ENCODE measurements at regions not wholly inside any gene's neighbourhood (a gene's known extent, or its start where the extent isn't known, plus 50 kb on each side); places are given as distances from the start of the nearest gene placed in this dataset.
"Not testable (repeated sequence)": the region's sequence is repeated elsewhere in the genome, so short reads cannot be mapped to it uniquely, and the experiment has no call there.

DNA sequence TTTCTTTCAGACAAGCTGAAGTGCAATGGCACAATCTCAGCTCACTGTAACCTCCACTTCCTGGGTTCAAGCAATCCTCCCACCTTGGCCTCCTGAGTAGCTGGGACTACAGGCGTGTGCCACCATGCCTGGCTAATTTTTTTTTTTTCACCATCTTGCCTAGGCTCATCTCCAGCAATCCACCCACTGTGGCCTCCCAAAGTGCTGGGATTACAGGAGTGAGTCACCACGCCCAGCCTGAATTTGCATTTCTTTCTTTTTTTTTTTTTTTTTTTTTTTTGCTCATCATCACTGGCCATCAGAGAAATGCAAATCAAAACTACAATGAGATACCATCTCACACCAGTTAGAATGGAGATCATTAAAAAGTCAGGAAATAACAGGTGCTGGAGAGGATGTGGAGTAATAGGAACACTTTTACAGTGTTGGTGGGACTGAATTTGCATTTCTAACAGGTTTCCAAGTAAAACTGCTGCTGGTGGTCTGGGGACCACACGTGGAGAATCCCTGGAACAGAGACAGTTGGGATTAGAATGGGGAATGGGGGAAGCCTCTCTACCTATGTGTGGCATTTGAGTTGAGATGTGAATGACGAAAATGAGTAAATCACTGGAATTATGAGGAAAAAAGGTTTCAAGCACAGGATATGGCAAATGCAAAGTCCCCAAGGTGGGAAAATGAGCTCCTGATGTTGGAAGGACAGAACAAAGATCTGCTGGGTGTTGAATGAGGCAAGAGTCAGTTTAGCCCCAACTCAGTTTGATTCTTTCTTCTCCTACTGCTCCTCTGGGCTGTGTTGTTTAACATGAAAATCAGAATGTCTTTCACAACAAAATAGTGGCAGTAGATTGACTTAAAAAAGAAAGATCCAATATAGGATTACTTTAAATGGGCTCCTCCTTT is 88.8 kb upstream of the MAP4K4 start:
- Histone ChIP-seq H3K27me3 (ENCODE audit: control insufficient read depth in 1 of 2, insufficient read depth in 2 of 2, low read length in 2 of 2) (no peaks in the 10 kb centered on the region), H3K9ac (ENCODE audit: low read length) (no peak overlapping the region), H3K4me3 (ENCODE audit: low read depth in 1 of 2, low read length in 2 of 2) (no peak overlapping the region), H3K4me1 (ENCODE audit: insufficient read depth, low read length) (no peaks in the 10 kb centered on the region), H3K9me3 (ENCODE audit: low read length) (no peaks in the 10 kb centered on the region), H3K27ac (ENCODE audit: low read depth, low read length) (no peak overlapping the region), H3K36me3 (ENCODE audit: insufficient read depth, low read length) (no peaks in the 10 kb centered on the region)

DNA sequence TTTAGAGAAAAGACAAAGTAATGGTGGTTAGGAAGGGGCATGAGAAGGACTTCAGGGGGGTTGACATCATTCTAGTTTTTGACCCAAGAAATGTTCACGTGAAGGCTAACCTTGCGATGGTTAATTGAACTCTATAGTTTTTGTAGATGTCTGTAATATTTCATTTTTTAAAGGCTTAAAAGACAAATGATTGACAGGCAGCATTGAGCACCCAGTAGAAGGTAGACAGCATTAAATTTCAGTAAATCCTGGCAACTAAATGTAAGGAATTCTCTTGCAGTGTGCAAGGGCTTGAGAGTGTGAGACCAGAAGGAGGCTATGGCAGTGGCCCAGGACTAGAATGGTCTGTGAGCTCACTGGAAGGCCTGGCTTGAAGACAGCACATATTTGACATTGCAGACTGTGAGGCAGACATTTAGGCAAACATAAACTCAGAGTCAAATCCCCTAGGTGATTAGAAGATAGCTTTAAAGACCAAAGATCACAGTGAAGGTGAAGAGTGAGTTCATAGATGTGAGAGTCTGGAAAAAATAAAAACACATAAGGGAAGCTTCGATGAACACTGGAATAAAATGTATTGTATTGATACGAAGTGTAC is 100.1 kb upstream of the MAP4K4 start:
- H3K9ac ChIP-seq (ENCODE audit: low read length) = no peak overlapping the region
- H3K27me3 ChIP-seq (ENCODE audit: control insufficient read depth in 1 of 2, insufficient read depth in 2 of 2, low read length in 2 of 2) = no peaks in the 10 kb centered on the region
- peaks cover 15% of the 10 kb centered on the region for H3K4me1 ChIP-seq (ENCODE audit: insufficient read depth, low read length)
- H3K27ac ChIP-seq (ENCODE audit: low read depth, low read length) = no peak overlapping the region
- H3K36me3 ChIP-seq (ENCODE audit: insufficient read depth, low read length) = no peaks in the 10 kb centered on the region
- H3K9me3 ChIP-seq (ENCODE audit: low read length) = no peaks in the 10 kb centered on the region
- no peak overlapping the region for H3K4me3 ChIP-seq (ENCODE audit: low read depth in 1 of 2, low read length in 2 of 2)

DNA sequence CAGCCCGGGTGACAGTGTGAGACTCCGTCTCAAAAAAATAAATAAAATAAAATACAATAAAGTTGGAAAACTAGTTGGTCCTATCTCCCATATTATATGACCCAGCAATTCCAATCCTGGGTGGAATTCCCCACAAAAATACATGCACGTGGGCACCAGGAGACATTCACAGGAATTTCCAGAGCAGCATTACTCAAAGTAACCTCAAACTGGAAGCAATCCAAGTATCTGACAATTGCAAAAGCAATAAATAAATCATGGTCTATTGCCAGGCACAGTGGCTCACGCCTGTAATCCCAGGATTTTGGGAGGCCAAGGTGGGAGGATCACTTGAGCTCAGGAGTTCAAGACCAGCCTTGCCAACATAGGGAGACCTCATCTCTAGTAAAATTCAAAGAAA is 101.2 kb upstream of the MAP4K4 start:
- H3K9ac ChIP-seq (ENCODE audit: low read length) = no peak overlapping the region
- H3K9me3 ChIP-seq (ENCODE audit: low read length) = no peaks in the 10 kb centered on the region
- H3K27ac ChIP-seq (ENCODE audit: low read depth, low read length) = no peak overlapping the region
- H3K27me3 ChIP-seq (ENCODE audit: control insufficient read depth in 1 of 2, insufficient read depth in 2 of 2, low read length in 2 of 2) = no peaks in the 10 kb centered on the region
- H3K36me3 ChIP-seq (ENCODE audit: insufficient read depth, low read length) = no peaks in the 10 kb centered on the region
- H3K4me3 ChIP-seq (ENCODE audit: low read depth in 1 of 2, low read length in 2 of 2) = no peak overlapping the region
- peaks cover 15% of the 10 kb centered on the region for H3K4me1 ChIP-seq (ENCODE audit: insufficient read depth, low read length)

DNA sequence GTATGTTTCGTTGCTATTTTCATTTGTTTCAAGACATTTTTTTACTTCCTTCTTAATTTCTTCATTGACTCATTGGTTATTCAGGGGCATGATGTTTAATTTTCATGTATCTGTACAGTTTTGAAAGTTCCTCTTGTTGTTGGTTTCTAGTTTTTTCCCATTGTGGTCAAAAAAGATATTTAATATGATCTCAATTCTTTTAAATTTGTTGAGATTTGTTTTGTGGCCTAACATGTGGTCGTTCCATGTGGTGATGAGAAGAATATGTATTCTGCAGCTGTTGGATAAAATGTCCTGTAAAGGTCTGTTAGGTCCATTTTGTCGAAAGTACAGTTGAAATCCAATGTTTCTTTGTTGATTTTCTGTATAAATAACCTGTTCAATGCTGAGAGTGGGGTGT is 110.3 kb upstream of the MAP4K4 start:
- Histone ChIP-seq H3K27ac (ENCODE audit: low read depth, low read length) (no peak overlapping the region), H3K27me3 (ENCODE audit: control insufficient read depth in 1 of 2, insufficient read depth in 2 of 2, low read length in 2 of 2) (no peaks in the 10 kb centered on the region), H3K36me3 (ENCODE audit: insufficient read depth, low read length) (no peaks in the 10 kb centered on the region), H3K9me3 (ENCODE audit: low read length) (no peaks in the 10 kb centered on the region), H3K4me1 (ENCODE audit: insufficient read depth, low read length) (no peaks in the 10 kb centered on the region), H3K4me3 (ENCODE audit: low read depth in 1 of 2, low read length in 2 of 2) (no peak overlapping the region), H3K9ac (ENCODE audit: low read length) (no peak overlapping the region)

DNA sequence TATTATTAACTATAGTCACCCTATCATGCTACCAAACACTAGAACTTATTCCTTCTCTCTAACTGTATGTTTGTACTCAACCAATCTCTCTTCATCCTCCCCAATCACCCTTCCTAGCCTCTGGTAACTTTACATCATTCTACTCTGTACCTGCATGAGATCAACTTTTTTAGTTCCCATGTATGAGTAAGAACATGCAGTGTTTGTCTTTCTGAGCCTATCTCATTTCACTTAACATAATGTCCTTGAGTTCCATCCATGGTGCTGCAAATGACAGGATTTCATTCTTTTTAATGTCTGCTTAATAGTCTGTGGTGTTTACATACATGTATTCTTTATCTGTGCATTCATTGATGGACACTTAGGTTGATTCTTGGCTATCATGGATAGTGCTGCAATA is 108.9 kb upstream of the RFX8 start:
- Histone ChIP-seq H3K27me3 (ENCODE audit: control insufficient read depth in 1 of 2, insufficient read depth in 2 of 2, low read length in 2 of 2) (no peaks in the 10 kb centered on the region), H3K36me3 (ENCODE audit: insufficient read depth, low read length) (no peaks in the 10 kb centered on the region), H3K27ac (ENCODE audit: low read depth, low read length) (no peak overlapping the region), H3K9ac (ENCODE audit: low read length) (no peak overlapping the region), H3K4me1 (ENCODE audit: insufficient read depth, low read length) (no peaks in the 10 kb centered on the region), H3K4me3 (ENCODE audit: low read depth in 1 of 2, low read length in 2 of 2) (no peak overlapping the region), H3K9me3 (ENCODE audit: low read length) (no peaks in the 10 kb centered on the region)

DNA sequence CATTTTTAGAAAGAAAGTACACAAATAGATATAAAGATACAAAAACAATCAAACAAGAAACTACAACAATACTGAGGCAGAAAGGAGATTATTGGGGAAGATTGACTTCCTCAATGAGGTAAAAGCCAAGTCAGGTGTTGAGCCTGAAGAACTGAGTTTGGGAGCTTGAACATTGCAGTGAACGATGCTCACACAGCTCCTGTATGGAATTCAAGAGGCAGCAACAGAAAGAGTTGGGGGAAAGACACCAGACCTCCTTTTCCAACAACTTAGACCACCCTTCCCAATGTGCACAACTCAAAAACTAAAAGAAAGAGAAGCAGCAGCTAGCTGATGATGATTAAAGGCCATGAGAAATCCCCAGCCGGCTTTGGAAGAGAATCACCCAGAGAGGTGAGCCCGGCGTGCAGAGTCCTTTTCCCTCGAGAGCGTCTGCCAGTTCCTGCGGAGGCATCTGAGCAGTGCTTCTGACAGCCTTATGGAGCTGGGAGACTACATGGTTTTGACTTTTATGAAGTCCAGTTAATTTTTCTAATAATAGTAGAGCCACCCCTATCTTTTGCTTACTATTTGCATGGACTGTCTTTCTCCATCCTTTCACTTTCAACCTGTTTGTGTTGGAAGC is 106.9 kb upstream of the RFX8 start:
- Histone ChIP-seq H3K4me1 (ENCODE audit: insufficient read depth, low read length) (no peaks in the 10 kb centered on the region), H3K9ac (ENCODE audit: low read length) (no peak overlapping the region), H3K27ac (ENCODE audit: low read depth, low read length) (no peak overlapping the region), H3K36me3 (ENCODE audit: insufficient read depth, low read length) (no peaks in the 10 kb centered on the region), H3K27me3 (ENCODE audit: control insufficient read depth in 1 of 2, insufficient read depth in 2 of 2, low read length in 2 of 2) (no peaks in the 10 kb centered on the region), H3K9me3 (ENCODE audit: low read length) (no peaks in the 10 kb centered on the region), H3K4me3 (ENCODE audit: low read depth in 1 of 2, low read length in 2 of 2) (no peak overlapping the region)

DNA sequence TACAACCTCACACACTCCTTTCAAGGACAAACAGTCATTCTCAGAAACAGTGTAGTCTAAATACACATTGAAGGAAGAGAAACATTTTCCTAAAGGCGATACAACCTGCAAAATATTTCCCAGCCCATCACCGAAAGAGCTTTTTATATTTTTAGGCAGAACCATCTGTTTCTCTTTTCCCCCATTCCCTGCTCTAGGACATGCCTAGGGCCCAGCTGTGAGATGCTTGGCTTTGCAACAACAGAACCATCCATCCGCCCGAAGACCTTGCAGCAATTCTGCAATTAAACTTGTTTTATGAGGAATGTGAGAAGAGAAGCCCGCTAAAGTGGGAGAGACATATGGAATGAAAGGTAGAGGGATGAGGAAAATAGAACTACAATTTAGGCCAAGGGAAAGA is 105.6 kb upstream of the RFX8 start:
- no peak overlapping the region for H3K4me3 ChIP-seq (ENCODE audit: low read depth in 1 of 2, low read length in 2 of 2)
- no peak overlapping the region for H3K27ac ChIP-seq (ENCODE audit: low read depth, low read length)
- no peaks in the 10 kb centered on the region for H3K4me1 ChIP-seq (ENCODE audit: insufficient read depth, low read length)
- no peaks in the 10 kb centered on the region for H3K9me3 ChIP-seq (ENCODE audit: low read length)
- no peaks in the 10 kb centered on the region for H3K27me3 ChIP-seq (ENCODE audit: control insufficient read depth in 1 of 2, insufficient read depth in 2 of 2, low read length in 2 of 2)
- no peak overlapping the region for H3K9ac ChIP-seq (ENCODE audit: low read length)
- no peaks in the 10 kb centered on the region for H3K36me3 ChIP-seq (ENCODE audit: insufficient read depth, low read length)

DNA sequence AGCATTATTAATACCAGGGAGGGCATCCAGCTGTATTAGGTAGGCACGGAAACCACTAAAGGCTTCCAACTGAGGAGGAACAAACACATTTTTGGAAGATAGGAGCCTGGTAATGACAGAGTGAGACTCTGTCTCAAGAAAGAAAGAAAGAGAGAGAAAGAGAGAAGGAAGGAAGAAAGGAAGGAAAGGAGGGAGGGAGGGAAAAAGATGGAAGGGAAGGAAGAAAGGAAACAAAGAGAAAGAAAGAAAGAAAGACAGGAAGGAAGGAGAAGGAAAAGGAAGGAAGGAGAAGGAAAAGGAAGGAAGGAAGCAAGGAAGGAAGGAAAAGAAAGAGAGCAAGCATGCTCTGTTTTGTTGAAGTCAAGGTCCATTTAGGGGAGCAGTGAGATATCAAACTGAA is 103.8 kb upstream of the RFX8 start:
- no peaks in the 10 kb centered on the region for H3K27me3 ChIP-seq (ENCODE audit: control insufficient read depth in 1 of 2, insufficient read depth in 2 of 2, low read length in 2 of 2)
- H3K4me1 ChIP-seq (ENCODE audit: insufficient read depth, low read length) = no peaks in the 10 kb centered on the region
- H3K9me3 ChIP-seq (ENCODE audit: low read length) = no peaks in the 10 kb centered on the region
- H3K9ac ChIP-seq (ENCODE audit: low read length) = no peak overlapping the region
- no peaks in the 10 kb centered on the region for H3K36me3 ChIP-seq (ENCODE audit: insufficient read depth, low read length)
- no peak overlapping the region for H3K27ac ChIP-seq (ENCODE audit: low read depth, low read length)
- H3K4me3 ChIP-seq (ENCODE audit: low read depth in 1 of 2, low read length in 2 of 2) = no peak overlapping the region

DNA sequence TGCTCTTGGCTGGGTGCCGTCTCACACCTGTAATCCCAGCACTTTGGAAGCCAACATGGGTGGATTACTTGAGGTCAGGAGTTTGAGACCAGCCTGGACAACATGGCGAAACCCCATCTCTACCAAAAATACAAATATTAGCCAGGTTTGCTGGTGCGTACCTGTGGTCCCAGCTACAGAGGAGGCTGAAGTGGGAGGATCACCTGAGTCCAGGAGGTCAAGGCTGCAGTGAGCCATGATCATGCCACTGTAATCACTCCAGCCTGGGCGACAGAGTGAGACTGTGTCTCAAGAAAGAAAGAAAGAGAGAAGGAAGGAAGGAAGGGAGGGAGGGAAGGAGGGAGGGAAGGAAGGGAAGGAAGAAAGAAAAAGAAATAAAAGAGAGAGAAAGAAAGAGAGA is 103.2 kb upstream of the RFX8 start:
- H3K9ac ChIP-seq (ENCODE audit: low read length); H3K36me3 ChIP-seq (ENCODE audit: insufficient read depth, low read length); H3K27ac ChIP-seq (ENCODE audit: low read depth, low read length); H3K9me3 ChIP-seq (ENCODE audit: low read length); H3K4me3 ChIP-seq (ENCODE audit: low read depth in 1 of 2, low read length in 2 of 2); H3K4me1 ChIP-seq (ENCODE audit: insufficient read depth, low read length); H3K27me3 ChIP-seq (ENCODE audit: control insufficient read depth in 1 of 2, insufficient read depth in 2 of 2, low read length in 2 of 2): not testable (repeated sequence)

DNA sequence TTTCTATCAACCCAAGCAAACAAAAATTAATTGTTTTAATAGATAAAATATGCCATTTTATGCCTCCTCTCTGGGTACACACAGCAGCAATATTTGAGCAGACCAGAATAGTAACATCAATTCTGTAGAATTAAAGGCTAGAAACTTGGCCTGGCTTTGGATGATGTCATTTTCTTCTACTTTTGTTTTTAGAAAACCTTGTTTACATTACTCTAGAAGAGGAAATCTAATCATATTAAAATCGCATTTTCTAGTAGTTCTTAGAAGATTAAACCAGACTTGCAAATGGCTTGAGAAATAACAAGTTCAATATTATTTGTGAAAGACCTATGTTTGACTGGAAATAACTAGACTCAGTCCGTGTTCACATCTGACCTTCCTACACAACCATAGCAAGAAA is 102.3 kb upstream of the RFX8 start:
- H3K9ac ChIP-seq (ENCODE audit: low read length) = no peak overlapping the region
- no peaks in the 10 kb centered on the region for H3K9me3 ChIP-seq (ENCODE audit: low read length)
- no peaks in the 10 kb centered on the region for H3K4me1 ChIP-seq (ENCODE audit: insufficient read depth, low read length)
- no peaks in the 10 kb centered on the region for H3K36me3 ChIP-seq (ENCODE audit: insufficient read depth, low read length)
- H3K27me3 ChIP-seq (ENCODE audit: control insufficient read depth in 1 of 2, insufficient read depth in 2 of 2, low read length in 2 of 2) = no peaks in the 10 kb centered on the region
- no peak overlapping the region for H3K4me3 ChIP-seq (ENCODE audit: low read depth in 1 of 2, low read length in 2 of 2)
- no peak overlapping the region for H3K27ac ChIP-seq (ENCODE audit: low read depth, low read length)

DNA sequence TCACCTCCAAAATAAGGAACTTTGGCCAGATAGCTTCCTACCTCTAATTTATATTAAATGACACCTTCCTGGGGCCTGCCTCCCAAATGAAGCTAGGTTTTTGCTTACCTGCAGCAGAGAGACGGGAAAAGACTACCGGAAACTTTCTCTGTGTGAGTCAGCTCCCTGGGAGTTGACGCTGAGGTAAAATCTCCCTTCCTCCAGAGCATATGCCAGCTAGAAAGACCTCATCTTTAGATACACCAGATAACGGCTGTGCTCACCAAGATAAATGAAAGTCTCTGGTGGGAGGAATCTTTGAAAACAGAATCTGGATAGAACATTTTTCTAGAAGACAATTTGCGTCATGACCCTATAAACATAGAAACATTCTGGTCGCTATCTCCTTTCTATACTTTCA is 99.7 kb upstream of the RFX8 start:
- Histone ChIP-seq H3K9ac (ENCODE audit: low read length) (no peak overlapping the region), H3K4me3 (ENCODE audit: low read depth in 1 of 2, low read length in 2 of 2) (no peak overlapping the region), H3K27me3 (ENCODE audit: control insufficient read depth in 1 of 2, insufficient read depth in 2 of 2, low read length in 2 of 2) (no peaks in the 10 kb centered on the region), H3K36me3 (ENCODE audit: insufficient read depth, low read length) (no peaks in the 10 kb centered on the region), H3K27ac (ENCODE audit: low read depth, low read length) (no peak overlapping the region), H3K9me3 (ENCODE audit: low read length) (no peaks in the 10 kb centered on the region), H3K4me1 (ENCODE audit: insufficient read depth, low read length) (no peaks in the 10 kb centered on the region)

Data from muscle layer of colon (tissue), 2 donors.